GM23248 (cell line): ENCODE measurements at regions not wholly inside any gene's neighbourhood (a gene's known extent, or its start where the extent isn't known, plus 50 kb on each side); places are given as distances from the start of the nearest gene placed in this dataset.
"Not testable (repeated sequence)": the region's sequence is repeated elsewhere in the genome, so short reads cannot be mapped to it uniquely, and the experiment has no call there.

Source experiments
- DNase-seq: peaks from one replicate; pipeline ENCODE4 v3.0.0-alpha.2; 2015
- H2AFZ ChIP-seq: fragments of 200-600 bp; sonication (generic); 2 replicates; pipeline ENCODE4 v1.6.1; 2016; ENCODE audit warnings: antibody characterized with exemption
- H3F3A ChIP-seq: fragments of 200-600 bp; sonication (generic); 2 replicates; pipeline ENCODE4 v1.6.1; 2016; ENCODE audit warnings: mild to moderate bottlenecking, antibody characterized with exemption, mixed run types; ENCODE audit not compliant: insufficient read depth
- H3K27ac ChIP-seq: fragments of 200-600 bp; sonication (generic); 2 replicates; pipeline ENCODE4 v1.5.1; 2016; ENCODE audit warnings: mild to moderate bottlenecking
- H3K27me3 ChIP-seq: fragments of 200-600 bp; sonication (generic); replicated peaks from 2 replicates; pipeline ENCODE4 v1.6.1; 2016; ENCODE audit warnings: mild to moderate bottlenecking; ENCODE audit not compliant: insufficient read depth
- H3K36me3 ChIP-seq: fragments of 200-600 bp; sonication (generic); 2 replicates; pipeline ENCODE4 v1.6.1; 2016; ENCODE audit warnings: low read depth, mild to moderate bottlenecking
- H3K4me1 ChIP-seq: fragments of 200-600 bp; sonication (generic); 2 replicates; pipeline ENCODE4 v1.6.1; 2016; ENCODE audit warnings: mild to moderate bottlenecking; ENCODE audit not compliant: insufficient read depth
- H3K4me2 ChIP-seq: fragments of 200-600 bp; sonication (generic); one replicate; pipeline ENCODE4 v1.6.1; 2016; ENCODE audit warnings: mild to moderate bottlenecking; ENCODE audit not compliant: unreplicated experiment
- H3K4me3 ChIP-seq: fragments of 200-600 bp; sonication (generic); 2 replicates; pipeline ENCODE4 v1.5.1; 2016; ENCODE audit warnings: mild to moderate bottlenecking
- H3K79me2 ChIP-seq: fragments of 200-600 bp; sonication (generic); 2 replicates; pipeline ENCODE4 v1.6.1; 2016; ENCODE audit warnings: mild to moderate bottlenecking; ENCODE audit not compliant: insufficient read depth
- H3K9ac ChIP-seq: fragments of 200-600 bp; sonication (generic); 2 replicates; pipeline ENCODE4 v1.6.1; 2016; ENCODE audit warnings: mild to moderate bottlenecking
- H3K9me2 ChIP-seq: fragments of 200-600 bp; sonication (generic); 2 replicates; pipeline ENCODE4 v1.6.1; 2016; ENCODE audit warnings: mixed run types, mild to moderate bottlenecking, moderate library complexity; ENCODE audit not compliant: insufficient read depth
- H3K9me3 ChIP-seq: fragments of 200-600 bp; sonication (generic); one replicate; pipeline ENCODE4 v1.6.1; 2017; ENCODE audit warnings: low read depth
- H4K20me1 ChIP-seq: fragments of 200-600 bp; sonication (generic); 2 replicates; pipeline ENCODE4 v1.6.0; 2016; ENCODE audit not compliant: insufficient read depth
- EZH2 ChIP-seq: fragments of 200-600 bp; sonication (generic); IDR thresholded peaks from 2 replicates; pipeline ENCODE4 v1.6.1; 2018; ENCODE audit warnings: antibody characterized with exemption, mild to moderate bottlenecking; ENCODE audit not compliant: insufficient read depth, poor library complexity, severe bottlenecking
- EZH2phosphoT487 ChIP-seq: fragments of 200-600 bp; sonication (generic); IDR thresholded peaks from 2 replicates; pipeline ENCODE4 v1.6.1; 2018; ENCODE audit warnings: antibody characterized with exemption, moderate library complexity, mild to moderate bottlenecking, low read depth; ENCODE audit not compliant: insufficient read depth
- WGBS, 2 experiments: methylation state at CpG; one replicate each; pipeline ENCODE4 v1.1.6; 2015 to 2017; ENCODE audit warnings: low lambda C conversion rate in 2 of 2, low coverage in 1 of 2; ENCODE audit errors: missing lambda C conversion rate in 2 of 2; 5-methylcytosine and 5-hydroxymethylcytosine counted together
- in situ Hi-C: fragments of 300-500 bp; cut with MboI; formaldehyde crosslinking; loops from 2 replicates; pipeline ENCODE4 v1.15.0; 2020

DNA sequence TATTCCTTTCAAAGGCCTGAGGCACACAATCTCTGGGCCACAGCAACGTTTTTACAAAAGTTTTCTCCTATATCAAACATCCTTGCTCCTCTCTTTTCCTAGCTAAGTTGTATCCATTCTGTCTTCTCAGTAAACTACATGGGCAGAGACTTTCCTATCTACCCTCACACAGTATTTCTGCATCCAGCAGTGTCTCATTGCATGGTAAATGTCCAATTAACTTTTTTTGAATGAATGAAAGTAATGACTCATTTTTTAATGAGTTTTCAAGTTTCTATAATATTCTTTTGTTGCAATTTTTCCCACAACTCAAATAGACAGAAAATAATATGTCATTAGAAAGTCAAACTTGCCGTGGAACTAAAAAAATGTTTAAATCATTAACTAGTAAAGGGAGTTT lies 688.6 kb downstream of the JRKL start:
- Histone ChIP-seq H4K20me1 (no peaks in the 10 kb centered on the region), H3K27ac (no peak overlapping the region), H3F3A (no peaks in the 10 kb centered on the region), H3K79me2 (no peaks in the 10 kb centered on the region), H3K9me3 (no peaks in the 10 kb centered on the region), H3K4me2 (no peak overlapping the region), H3K4me3 (no peak overlapping the region), H3K27me3 (no peaks in the 10 kb centered on the region), H3K36me3 (no peaks in the 10 kb centered on the region), H3K4me1 (no peaks in the 10 kb centered on the region), H3K9ac (no peak overlapping the region), H2AFZ (no peak overlapping the region), H3K9me2 (no peaks in the 10 kb centered on the region)
- no peak for DNase-seq
- TF ChIP-seq EZH2 (no peak), EZH2phosphoT487 (no peak)
- in situ Hi-C loops: no loop called here
- whole genome bisulfite sequencing, 2 experiments: 2 to 4% methylated on average over 2 of the region's 2 CpGs

DNA sequence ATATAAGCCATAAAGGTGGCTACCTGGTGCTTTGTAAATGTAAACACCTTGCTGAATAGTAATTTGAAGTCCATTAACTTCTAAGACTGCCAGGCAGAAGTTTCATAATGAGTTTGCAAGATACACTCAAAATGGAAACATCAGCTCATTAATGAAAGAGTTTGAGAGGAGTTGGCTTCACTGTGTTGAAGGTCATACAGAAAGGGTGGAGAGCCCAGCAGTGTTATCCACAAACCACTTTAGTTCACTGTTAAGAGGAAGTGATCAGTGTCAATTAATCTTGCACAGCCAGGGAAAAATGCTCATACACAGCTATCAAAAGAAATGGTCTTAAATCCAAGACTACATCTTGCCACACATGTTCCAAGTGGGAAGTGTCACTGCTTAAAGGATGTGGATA lies 689.4 kb downstream of the JRKL start:
- H3K4me3 ChIP-seq: no peak overlapping the region
- H3K79me2 ChIP-seq: no peaks in the 10 kb centered on the region
- no peaks in the 10 kb centered on the region for H3F3A ChIP-seq
- no peaks in the 10 kb centered on the region for H4K20me1 ChIP-seq
- no peaks in the 10 kb centered on the region for H3K36me3 ChIP-seq
- no peak overlapping the region for H2AFZ ChIP-seq
- H3K9me2 ChIP-seq: no peaks in the 10 kb centered on the region
- H3K9me3 ChIP-seq: no peaks in the 10 kb centered on the region
- H3K27ac ChIP-seq: no peak overlapping the region
- in situ Hi-C loops: no loop called here
- DNase-seq: no peak
- no peak overlapping the region for H3K9ac ChIP-seq
- no peak overlapping the region for H3K4me2 ChIP-seq
- TF ChIP-seq EZH2phosphoT487: no peak
- TF ChIP-seq EZH2: no peak
- H3K4me1 ChIP-seq: no peaks in the 10 kb centered on the region
- H3K27me3 ChIP-seq: no peaks in the 10 kb centered on the region

DNA sequence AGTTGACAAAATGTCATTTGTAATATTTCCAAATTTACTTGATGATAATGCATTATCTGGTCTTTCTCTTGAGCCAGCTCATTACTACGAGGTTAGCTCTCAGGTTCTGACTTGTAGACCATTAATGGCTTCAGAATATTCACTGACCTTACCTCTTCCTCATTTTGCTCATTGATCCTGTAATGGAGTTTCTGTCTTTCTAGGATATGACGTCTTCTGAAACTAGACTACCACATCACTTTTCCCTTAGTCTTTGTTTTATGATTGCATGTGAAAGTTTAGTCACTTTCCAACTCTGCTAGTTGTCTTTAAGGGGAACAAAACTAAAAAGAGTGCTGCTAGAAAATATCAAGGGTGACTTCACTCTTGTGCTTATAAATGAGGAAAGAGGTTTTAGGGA lies 697.6 kb downstream of the JRKL start:
- no peaks in the 10 kb centered on the region for H3K9me2 ChIP-seq
- no peaks in the 10 kb centered on the region for H3K36me3 ChIP-seq
- no peaks in the 10 kb centered on the region for H3K4me1 ChIP-seq
- no peak for DNase-seq
- no peaks in the 10 kb centered on the region for H3K9me3 ChIP-seq
- H3K27me3 ChIP-seq: no peaks in the 10 kb centered on the region
- H3K79me2 ChIP-seq: no peaks in the 10 kb centered on the region
- H3K9ac ChIP-seq: no peak overlapping the region
- no peak overlapping the region for H2AFZ ChIP-seq
- no peaks in the 10 kb centered on the region for H3F3A ChIP-seq
- no peak overlapping the region for H3K4me3 ChIP-seq
- no peak overlapping the region for H3K27ac ChIP-seq
- H4K20me1 ChIP-seq: no peaks in the 10 kb centered on the region
- TF ChIP-seq EZH2phosphoT487: no peak
- no peak for TF ChIP-seq EZH2
- no peak overlapping the region for H3K4me2 ChIP-seq
- WGBS, 2 experiments: 10 to 12% methylated on average over 2 of the region's 2 CpGs
- in situ Hi-C loops: no loop called here

DNA sequence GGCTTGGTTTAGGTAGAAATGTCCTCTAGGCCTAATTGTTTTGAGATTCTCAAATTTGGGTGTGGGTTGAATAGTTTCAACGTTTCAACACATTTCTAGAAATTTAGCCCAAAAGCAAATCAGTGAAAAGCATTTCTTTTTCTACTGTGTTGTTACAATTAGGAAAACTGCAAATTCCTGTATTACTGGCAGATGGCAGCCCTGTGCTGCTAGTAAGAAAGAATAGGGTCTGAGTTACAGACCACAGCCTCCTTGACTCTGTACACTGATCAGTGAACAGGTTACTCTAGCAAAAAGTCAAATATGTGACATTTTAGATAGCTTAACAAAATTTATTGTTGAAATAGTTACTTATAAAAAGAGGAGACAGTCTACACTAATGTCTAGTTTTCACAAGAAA lies 703.0 kb downstream of the JRKL start:
- in situ Hi-C loops: no loop called here
- no peak overlapping the region for H2AFZ ChIP-seq
- H3K9ac ChIP-seq: no peak overlapping the region
- no peaks in the 10 kb centered on the region for H3K4me1 ChIP-seq
- TF ChIP-seq EZH2phosphoT487 (no peak), EZH2 (no peak)
- H3K27me3 ChIP-seq: no peaks in the 10 kb centered on the region
- no peaks in the 10 kb centered on the region for H3F3A ChIP-seq
- WGBS, 2 experiments: 12 to 15% methylated on average over 1 of the region's 1 CpG
- H3K79me2 ChIP-seq: no peaks in the 10 kb centered on the region
- no peak overlapping the region for H3K27ac ChIP-seq
- H3K4me2 ChIP-seq: no peak overlapping the region
- no peak for DNase-seq
- no peaks in the 10 kb centered on the region for H4K20me1 ChIP-seq
- H3K9me2 ChIP-seq: no peaks in the 10 kb centered on the region
- H3K36me3 ChIP-seq: no peaks in the 10 kb centered on the region
- no peaks in the 10 kb centered on the region for H3K9me3 ChIP-seq
- no peak overlapping the region for H3K4me3 ChIP-seq

DNA sequence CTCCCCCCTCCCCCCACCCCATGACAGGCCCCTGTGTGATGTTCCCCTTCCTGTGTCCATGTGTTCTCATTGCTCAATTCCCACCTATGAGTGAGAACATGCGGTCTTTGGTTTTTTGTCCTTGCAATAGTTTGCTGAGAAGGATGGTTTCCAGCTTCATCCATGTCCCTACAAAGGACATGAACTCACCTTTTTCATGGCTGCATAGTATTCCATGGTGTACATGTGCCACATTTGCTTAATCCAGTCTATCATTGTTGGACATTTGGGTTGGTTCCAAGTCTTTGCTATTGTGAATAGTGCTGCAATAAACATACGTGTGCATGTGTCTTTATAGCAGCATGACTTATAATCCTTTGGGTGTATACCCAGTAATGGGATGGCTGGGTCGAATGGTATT lies 712.4 kb downstream of the JRKL start:
- H3K9ac ChIP-seq, DNase-seq, H3K4me3 ChIP-seq, H3K4me1 ChIP-seq, H2AFZ ChIP-seq, H3K79me2 ChIP-seq, H3K36me3 ChIP-seq, H4K20me1 ChIP-seq, H3K9me3 ChIP-seq, H3F3A ChIP-seq, H3K27me3 ChIP-seq, H3K9me2 ChIP-seq, in situ Hi-C loops, H3K27ac ChIP-seq, H3K4me2 ChIP-seq: not testable (repeated sequence)
- WGBS, 2 experiments: 24 to 33% methylated on average over 3 of the region's 3 CpGs
